T1000 (cell line): ENCODE measurements at regions not wholly inside any gene's neighbourhood (a gene's known extent, or its start where the extent isn't known, plus 50 kb on each side); places are given as distances from the start of the nearest gene placed in this dataset.

Experiments
- DNase-seq: peaks from one replicate; lab custom pipeline; 2025; ENCODE audit warnings: mixed read lengths; lab: John Stamatoyannopoulos, UW

DNA sequence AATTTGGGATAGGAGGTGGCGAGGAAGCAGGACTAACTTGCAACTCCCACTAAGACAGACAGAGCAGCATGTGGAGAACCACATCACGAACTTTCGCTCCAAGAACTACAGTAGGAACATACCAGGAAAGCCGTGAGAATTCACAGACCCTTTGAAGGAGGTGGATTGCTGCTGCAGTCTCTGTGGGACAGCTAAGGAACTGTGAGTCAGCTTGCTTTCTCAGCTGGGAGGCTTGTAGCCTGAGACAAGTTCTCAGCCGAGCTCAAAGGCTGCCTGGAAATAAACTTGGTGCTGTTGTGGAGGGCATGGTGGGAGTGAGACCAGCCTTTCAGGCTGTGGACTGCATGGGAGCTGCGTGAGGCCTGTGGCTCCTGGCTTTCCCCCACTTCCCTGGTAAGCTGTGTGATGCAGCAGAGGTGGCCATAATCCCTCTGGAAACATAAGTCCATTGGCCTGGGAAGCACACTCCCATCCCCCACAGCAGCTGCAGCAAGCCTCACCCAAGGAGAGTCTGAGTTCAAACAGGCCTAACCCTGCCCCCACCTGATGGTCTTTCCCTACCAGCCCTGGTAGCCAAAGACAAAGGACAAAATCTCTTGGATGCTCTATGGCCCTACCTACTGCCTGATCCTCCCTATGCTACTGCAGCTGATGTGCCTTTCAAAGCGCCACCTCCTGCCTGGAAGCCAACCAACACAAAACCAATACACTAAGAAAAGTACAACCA is 441.1 kb upstream of the HTR2A start:
- no peak for DNase-seq

DNA sequence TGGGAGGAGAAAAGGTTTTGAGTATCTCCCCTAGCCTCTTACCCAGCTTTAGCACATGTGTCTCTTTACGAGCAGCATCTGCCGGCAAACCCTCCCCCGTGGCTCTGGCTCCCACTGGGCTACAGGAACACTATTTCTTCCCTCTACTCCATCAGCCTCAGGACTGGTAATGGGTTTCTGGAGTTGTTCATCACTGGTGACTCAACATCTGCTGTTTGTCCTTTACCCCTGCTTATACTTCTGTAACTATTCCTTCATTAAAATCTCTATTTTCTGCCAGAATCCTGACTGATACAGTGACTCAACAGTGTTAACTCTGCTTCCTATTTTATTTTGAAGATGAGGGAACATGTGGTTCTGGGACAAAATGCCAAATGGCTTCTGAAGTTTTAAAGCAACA is 437.3 kb upstream of the HTR2A start:
- no peak for DNase-seq

DNA sequence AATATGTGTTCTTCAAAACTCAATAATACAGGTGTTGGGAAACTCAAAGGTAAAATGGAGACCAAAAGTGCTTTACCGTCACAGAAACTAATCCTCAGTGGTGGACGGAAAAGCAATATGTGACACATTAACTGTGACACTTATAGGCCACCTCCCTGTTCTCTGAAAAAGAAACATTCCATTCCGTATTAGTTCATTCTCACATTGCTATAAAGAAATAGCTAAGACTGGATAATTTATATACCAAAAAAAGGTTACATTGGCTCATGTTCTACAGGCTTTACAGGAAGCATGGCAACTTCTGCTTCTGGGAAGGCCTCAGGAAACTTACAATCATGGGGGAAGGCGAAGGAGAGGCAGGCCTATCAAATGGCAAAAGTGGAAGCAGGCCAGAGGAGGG is 435.3 kb upstream of the HTR2A start:
- DNase-seq, result no peak

DNA sequence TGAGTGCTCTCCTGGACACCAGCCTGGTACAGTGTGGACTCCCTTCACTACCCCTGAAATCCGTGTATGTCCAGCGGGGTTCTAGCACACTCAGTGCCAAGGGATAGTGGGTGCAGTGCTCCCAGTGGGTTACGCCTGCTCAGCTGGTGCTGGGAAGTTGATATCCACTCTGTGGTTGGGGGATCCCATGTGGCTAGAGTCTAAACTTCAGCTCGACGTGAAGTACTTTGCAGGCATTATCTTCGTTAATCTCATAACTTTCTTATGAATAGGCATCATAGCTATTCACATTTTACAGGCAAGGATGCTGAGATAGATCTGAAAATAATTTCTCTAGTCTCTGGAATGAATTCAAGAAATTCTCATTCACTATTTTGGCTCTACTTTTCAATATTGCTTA is 433.2 kb upstream of the HTR2A start:
- no peak for DNase-seq

DNA sequence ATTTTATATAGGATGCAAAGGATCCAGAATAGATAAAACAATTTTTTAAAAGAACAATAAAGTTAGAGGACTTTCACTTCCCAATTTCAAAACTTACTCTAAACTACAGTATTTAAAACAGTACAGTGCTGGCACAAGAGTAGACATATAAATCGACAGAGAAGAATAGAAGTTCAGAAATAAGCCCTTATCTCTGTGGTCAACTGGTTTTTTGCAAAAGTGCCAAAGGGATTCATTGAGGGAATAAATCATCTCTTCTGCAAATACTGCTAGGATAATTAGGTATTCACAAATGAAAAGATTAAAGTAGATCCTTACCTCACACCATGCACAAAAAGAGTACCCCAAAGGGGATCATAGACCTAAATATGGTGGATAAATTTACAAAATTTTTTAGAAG is 431.0 kb upstream of the HTR2A start:
- DNase-seq, result no peak

DNA sequence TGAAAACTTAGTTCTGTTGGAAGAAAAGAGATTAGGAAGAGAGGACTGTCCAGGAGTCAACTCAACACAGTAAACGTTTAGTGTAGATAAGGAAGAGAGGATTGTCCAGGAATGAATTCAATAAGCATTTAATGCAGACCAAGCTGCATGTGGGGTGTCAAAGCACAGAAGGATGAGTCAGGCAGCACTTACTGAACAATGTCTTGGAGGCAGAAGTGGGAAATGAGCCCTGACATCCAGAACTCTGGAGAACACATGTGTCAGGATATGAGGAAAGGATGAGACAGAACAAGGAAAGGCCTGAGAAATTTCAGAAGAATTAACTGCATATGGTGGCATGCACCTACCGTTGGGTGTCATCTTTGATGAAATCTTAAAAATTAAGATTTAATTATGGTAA is 429.2 kb upstream of the HTR2A start:
- no peak for DNase-seq

DNA sequence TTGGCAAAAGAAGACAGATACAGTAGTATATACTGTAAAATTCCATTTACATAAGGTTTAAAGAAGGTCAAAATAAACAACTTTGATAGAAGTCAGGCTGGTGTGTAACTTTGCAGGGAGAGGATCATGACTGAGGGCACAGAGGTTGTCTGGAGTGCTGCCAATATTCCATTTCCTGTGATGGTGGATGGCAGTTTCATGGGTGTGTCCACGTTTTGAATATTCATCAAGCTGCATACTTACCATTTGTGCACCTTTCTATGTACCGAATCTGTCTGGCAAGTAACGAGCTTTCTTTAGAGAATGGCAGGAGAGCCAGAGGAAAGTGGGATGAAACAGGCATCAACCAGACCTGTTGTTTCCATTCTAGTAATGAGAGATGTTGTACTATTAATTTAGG is 420.5 kb upstream of the HTR2A start:
- no peak for DNase-seq

DNA sequence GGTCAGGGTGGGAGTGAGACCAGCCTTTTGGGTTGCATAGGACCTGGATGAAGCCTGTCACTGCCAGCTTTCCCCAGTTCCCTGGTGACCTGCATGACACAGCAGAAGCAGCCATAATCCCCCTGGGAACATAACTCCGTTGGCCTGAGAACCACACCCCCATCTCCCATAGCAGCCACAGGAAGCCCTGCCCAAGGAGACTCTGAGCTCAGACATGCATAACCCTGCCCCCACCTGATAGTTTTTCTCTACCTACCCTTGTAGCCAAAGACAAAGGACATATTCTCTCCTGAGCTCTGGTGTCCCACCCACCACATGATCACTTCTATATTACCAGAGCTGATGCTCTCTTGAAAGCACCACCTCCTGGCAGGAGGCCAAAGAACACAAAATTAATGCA is 413.5 kb upstream of the HTR2A start:
- no peak for DNase-seq

DNA sequence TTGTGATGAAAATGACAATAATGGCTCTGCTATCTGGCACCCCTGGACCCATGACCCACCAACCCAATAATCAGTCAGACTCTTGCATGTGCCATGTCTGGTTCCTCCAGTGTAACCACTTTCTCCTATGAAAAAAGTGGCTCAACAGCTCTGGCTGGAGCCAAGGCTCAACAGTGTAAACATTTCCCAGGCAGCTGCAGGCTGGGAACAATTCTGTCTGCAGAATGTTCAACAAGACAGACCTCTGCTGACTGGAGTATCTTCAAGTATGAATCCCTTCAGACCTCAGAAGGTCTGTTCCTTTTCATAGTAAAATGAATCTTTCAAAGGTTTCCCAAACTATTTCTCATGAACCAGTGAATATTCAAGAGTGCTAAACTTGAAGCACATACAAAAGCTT is 410.1 kb upstream of the HTR2A start:
- no peak for DNase-seq

DNA sequence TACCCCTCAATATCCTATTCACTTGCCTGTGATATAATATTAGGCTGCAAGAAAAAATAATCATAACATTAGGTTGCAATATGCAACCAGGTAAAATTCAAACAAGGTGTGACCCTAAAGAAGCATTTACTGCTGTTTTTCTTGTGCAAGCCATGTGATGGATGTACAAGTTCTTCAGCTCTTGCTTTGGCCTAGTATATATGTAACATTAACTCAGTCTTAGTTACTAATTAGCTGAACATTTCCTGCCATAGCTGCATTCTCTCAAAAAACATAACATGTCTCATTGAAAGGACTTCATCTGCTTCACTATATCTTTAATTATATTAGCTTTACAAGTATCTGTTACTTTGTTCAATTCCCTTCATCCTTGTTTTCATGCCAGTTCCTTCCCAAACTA is 406.8 kb upstream of the HTR2A start:
- no peak for DNase-seq

DNA sequence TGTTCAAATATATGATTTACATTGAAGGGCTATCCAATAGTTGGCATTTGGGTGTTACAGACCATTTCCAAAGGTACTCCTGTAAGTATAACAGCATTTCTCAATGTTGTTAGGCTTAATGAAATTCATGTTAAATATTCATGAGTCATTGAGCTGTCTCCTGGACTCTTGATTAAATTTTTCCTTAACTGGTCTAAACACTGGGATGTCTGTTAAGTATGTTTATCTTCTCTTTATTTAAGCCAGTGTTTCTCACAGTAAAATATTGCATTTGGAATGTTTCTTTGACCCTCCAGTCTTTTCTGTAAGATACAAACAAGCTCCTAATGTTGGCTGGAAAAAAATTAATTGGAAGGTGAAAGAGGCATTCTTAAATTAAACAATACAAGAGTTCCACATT is 402.5 kb upstream of the HTR2A start:
- no peak for DNase-seq

DNA sequence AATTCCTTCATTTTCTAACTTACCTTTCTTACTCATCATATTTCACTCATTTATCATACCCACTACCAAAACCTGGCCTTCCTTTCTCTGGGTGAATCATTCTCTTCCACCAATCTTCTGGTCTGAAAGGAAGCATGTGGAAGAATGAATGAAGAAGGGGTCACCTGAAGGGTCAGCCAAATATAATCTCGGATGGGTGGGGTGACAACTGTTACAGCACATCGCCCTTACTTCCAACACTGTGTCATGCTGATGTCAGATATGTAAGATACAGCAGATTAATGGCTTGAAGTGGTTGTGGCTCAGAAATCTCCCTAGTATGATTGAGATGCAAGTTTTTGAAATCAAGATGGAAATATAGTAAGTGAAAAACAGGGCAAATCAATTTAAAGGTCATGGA is 401.7 kb upstream of the HTR2A start:
- no peak for DNase-seq

DNA sequence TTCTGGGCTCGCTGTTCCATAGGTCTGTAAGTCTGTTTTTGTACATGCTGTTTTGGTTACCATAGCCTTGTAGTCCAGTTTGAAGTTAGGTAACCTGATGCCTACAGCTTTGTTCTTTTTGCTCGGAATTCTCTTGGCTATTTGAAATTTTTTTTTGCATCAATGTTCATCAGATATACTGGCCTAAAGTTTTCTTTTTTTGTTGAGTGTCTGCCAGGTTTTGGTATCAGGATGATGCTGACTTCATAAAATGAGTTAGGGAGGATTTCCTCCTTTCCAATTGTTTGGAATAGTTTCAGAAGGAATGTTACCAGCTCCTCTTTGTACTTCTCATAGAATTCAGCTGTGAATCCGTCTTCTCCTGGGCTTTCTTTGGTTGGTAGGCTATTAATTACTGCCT is 397.8 kb upstream of the HTR2A start:
- DNase-seq, result no peak

DNA sequence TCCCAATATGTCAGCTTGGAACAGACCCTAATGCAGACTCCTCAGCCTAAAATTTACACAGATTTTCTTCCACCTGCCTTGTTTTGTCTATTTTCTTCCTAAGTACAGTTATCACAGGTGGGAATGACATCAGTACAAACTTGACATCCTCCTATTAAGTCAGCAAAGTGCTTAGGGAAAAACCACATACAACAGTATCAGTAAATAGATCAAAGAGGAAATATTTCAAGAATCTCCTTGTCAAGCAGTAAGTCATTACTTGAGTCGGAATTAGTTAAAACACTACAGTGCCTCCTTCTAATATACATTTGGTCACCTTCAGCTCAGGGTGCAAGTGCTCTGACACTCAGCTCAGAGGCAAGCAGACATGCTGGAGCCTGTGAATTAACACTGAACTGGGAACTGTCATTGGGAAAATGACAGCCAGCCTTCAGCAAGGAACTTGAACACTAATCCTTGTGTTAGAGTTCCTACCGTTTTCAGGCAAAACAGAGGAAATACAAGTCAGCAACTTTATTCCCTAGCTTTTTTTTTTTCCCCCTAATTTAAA is 394.3 kb upstream of the HTR2A start:
- no peak for DNase-seq

DNA sequence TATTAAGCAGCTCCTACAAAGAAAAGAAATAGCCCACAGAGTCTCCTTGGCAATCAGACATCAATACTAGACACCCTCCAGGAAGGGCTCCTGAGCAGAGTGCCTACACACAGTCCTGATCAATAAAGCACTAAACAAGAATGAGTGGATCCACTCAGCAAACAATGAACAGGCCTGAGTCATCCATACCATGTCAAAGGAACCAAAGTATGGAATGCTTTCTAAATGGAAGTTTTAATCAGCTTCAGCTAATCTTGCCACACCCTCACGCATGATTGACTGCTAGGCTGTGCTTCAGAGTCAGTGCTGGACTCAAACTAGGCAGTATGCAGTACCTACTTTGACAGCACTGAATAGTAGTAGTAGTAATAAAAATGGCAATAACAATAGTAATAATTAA is 392.7 kb upstream of the HTR2A start:
- no peak for DNase-seq

DNA sequence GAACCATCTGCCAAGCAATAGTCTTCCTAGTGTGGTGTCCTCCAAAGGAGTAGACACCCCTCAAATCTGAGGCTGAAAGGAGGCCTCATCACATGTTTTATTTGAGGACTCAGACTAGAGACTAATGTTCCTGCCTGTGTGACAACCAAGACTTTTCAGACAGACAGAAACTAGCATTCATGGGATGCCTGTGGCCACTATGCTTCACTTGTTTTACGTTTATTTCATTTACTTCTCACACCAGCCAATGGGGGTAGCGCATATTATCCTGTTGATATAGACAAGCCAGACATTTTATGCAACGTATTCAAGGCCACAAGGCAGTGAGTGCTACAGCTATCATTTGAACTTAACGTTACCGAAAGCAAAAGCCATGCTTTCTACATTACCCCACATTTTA is 391.7 kb upstream of the HTR2A start:
- DNase-seq, result no peak

DNA sequence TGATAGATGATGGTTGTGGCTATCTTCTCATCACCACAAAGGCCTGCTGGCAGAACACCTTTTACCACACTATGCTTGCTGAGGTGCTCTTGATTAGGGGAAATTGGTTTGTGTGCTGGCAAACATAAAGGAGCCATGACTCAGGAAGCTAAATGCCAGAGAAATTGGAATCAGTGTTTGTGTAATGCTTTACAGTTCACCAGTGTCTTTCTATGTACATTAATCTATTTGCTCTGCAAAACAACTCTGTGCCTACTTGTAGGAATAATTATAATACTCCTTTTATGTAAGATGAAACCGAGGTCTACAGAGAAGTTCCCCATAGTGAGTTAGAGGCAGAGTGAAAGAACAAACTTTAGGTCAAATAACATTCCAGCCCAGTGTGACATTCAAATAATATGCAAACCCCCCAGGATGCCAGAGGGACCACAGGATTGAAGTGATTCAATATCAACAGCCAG is 390.5 kb upstream of the HTR2A start:
- DNase-seq, result no peak

DNA sequence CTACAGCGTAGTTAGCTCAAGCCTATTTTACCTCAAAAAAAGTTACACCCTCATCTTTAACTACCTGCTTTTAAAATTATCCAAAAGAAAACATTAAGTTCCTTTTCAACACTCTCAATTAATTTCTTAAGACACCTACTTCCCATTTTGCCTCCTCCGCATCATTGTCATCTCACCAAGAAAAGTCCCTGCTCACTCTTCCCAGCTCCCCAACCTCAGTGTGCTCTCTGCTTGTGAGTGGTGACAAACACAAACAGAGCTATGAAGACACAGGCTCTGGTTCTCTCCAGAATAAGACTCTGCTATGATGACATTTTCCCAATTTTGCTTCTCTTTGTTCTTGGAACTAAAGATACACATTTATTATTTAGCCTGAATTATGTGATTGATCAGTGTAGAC is 385.1 kb upstream of the HTR2A start:
- no peak for DNase-seq

DNA sequence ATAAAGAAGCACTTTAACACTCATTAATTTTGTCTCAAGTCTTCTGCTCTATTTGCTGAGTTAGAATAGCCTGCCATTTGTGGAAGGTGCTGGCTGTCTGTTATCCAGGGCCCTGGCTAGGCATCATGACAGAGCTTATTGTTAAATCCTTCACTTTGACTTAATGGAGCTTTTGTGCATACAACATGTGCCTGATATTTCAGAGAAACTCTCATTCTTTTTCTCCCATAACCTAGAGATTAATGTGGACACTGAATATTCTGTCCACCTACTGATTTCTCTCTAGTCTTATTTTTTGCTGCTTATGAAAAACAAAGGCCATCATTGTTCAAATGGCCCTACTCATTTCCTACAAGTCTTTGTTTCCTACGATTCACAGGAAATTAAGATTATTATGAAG is 383.1 kb upstream of the HTR2A start:
- no peak for DNase-seq

DNA sequence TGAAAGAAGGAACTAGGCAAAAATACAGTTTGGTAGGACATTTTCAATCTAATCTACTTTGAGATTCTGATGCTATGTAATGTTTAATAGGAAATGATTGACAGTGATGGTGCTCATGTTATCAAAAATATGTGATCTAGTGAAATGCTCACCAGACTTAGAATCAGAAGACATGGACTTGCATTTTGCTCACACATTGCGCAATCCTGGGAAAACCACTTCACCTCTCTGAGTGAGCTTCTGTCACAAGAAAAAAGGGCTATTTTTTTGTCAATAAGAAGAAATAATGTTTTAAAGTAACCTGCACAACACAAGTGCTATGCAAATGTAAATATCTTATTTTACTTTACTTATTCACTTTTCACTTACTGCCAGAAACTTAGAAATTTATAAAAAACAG is 380.9 kb upstream of the HTR2A start:
- DNase-seq, result no peak

DNA sequence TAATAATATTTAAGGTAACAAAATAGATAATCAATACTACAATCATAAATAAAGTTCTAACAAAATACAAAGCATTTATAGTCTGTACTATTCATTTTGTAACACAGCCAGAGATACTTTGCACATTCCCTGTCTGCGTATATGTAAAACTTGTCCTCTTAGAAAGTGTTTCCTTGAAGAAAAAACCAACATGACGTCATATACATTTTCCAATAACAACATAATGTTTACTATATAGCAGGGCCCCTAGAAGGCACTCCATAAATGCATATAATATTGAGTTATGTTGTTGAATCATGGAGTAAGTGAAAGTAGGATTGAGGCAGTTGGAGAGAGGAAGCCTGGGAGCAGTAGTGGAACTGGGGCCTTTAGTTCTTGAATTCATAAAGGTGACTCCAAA is 371.4 kb upstream of the HTR2A start:
- no peak for DNase-seq

DNA sequence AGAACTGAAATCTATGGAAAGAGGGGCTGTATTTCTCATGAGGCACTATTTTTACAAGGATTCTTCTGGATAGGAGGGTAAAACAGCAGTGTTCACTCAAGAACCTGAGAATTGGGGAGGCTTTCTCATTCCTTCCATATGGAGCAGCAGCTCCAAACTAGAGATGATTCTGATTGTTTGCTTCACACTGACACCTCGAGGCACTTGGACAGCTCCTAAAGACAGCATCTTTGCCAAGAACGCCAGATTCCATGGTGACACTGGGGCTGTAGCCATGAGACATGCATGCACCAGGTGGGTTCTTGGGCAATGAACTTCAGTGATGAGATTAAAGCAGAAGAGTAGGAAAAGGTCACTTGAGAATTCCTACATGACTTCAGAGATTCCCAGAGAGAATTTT is 361.5 kb upstream of the HTR2A start:
- no peak for DNase-seq

DNA sequence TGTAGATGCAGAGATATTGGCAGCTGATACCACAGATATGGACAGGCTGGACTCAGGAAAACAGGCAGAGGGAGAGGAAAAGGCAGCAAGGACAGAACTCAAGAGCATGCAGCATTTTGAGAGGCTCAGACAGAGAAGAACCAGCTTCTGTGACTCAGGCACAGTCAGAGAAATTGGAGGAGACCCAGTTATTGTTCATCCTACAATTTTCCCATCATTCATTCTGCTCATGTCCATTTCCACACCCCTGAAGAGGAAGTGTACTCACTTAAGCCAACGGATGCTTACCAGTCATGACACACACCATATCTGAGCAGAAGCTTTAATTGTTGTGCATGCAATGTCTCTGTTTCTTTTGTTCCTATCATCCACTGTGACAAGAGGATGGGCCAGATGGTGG is 359.8 kb upstream of the HTR2A start:
- DNase-seq, result no peak

DNA sequence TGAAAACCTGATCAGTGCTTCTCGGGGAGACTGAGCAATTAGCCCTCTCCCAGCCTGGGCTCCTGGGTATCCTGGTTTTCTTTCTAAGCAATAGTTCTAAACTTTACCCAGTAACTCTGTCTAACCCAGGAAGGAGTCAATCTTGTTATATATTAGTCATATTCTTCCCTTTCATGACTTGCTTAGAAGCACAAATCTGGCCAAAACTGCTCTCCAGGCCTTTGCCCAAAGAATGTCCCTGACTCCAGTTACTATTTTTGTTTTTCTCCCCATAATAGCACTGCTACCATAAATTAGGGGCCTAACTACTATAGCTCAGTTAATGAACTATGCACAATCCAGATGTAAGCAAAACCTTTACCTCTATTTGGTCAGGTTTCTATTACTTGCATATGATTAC is 355.8 kb upstream of the HTR2A start:
- DNase-seq, result no peak
